ENCODE measurements at regions not wholly inside any gene's neighbourhood (a gene's known extent, or its start where the extent isn't known, plus 50 kb on each side); places are given as distances from the start of the nearest gene placed in this dataset.

- no peak for TF ChIP-seq POLR2AphosphoS5 (IDR thresholded peaks at IDR 0.05; ENCODE audit: low read depth, low read length)
- no peak for TF ChIP-seq POLR2A (IDR thresholded peaks at IDR 0.05; ENCODE audit: low read depth, low read length)
Measured at GRCh38 chr3:148078658-148079057, 619.0 kb upstream of the AGTR1 start.
